ENCODE measurements at regions not wholly inside any gene's neighbourhood (a gene's known extent, or its start where the extent isn't known, plus 50 kb on each side); places are given as distances from the start of the nearest gene placed in this dataset.

- DNase-seq (ENCODE audit: low read depth) = no peak
- no peak for TF ChIP-seq CTCF (conservative IDR thresholded peaks at IDR 0.05; ENCODE audit: control insufficient read depth, insufficient read depth, low read depth, low read length)
- no peak overlapping the region for H3K4me3 ChIP-seq (ENCODE audit: control insufficient read depth, low read depth, low read length)
These were observed 169.5 kb downstream of the HRH4 start for GRCh38 chr18:24629921-24630320.

GRCh38 chr18:24630346-24630880 lies 170.0 kb downstream of the HRH4 start:
- no peak for DNase-seq (ENCODE audit: low read depth)
- H3K4me3 ChIP-seq (ENCODE audit: control insufficient read depth, low read depth, low read length) = no peak overlapping the region
- TF ChIP-seq CTCF (conservative IDR thresholded peaks at IDR 0.05; ENCODE audit: control insufficient read depth, insufficient read depth, low read depth, low read length) = no peak

GRCh38 chr18:24631243-24632025 lies 171.0 kb downstream of the HRH4 start:
- peak; percentile 14 for DNase-seq (ENCODE audit: low read depth)
- TF ChIP-seq CTCF (conservative IDR thresholded peaks at IDR 0.05; ENCODE audit: control insufficient read depth, insufficient read depth, low read depth, low read length) = no peak
- no peak overlapping the region for H3K4me3 ChIP-seq (ENCODE audit: control insufficient read depth, low read depth, low read length)

- DNase-seq (ENCODE audit: low read depth) = no peak
- H3K4me3 ChIP-seq (ENCODE audit: control insufficient read depth, low read depth, low read length) = no peak overlapping the region
- no peak for TF ChIP-seq CTCF (conservative IDR thresholded peaks at IDR 0.05; ENCODE audit: control insufficient read depth, insufficient read depth, low read depth, low read length)
These were observed 171.9 kb downstream of the HRH4 start for GRCh38 chr18:24632158-24632988.

GRCh38 chr18:24633121-24633520 lies 172.7 kb downstream of the HRH4 start:
- DNase-seq (ENCODE audit: low read depth) = peak; percentile 70
- TF ChIP-seq CTCF (conservative IDR thresholded peaks at IDR 0.05; ENCODE audit: control insufficient read depth, insufficient read depth, low read depth, low read length) = no peak
- no peak overlapping the region for H3K4me3 ChIP-seq (ENCODE audit: control insufficient read depth, low read depth, low read length)

- no peak overlapping the region for H3K4me3 ChIP-seq (ENCODE audit: control insufficient read depth, low read depth, low read length)
- no peak for TF ChIP-seq CTCF (conservative IDR thresholded peaks at IDR 0.05; ENCODE audit: control insufficient read depth, insufficient read depth, low read depth, low read length)
- DNase-seq (ENCODE audit: low read depth) = no peak
These were observed 189.1 kb downstream of the HRH4 start for GRCh38 chr18:24649571-24649970.

Data from fibroblast of mammary gland (primary cell).